PC-3 (cell line): ENCODE measurements at regions not wholly inside any gene's neighbourhood (a gene's known extent, or its start where the extent isn't known, plus 50 kb on each side); places are given as distances from the start of the nearest gene placed in this dataset.
A peak's percentile ranks its signal among the peaks of the same experiment; 100 is the strongest.

ENCODE experiments used
- ATAC-seq: fragments of 200-7000 bp; cut with Tn5 transposase; 2 replicates; pipeline ENCODE4 v1.9.1; 2020; ENCODE audit warnings: mild to moderate bottlenecking, moderate library complexity
- BruUV-seq: library from RNA; stranded (reverse); fragments of 400-500 nt; replicated peaks from 2 replicates; lab custom pipeline; 2021; lab: Mats Ljungman, UMichigan
- CTCF ChIA-PET: fragments of 300-600 bp; sonication (Branson Sonifier 250); formaldehyde crosslinking; loops from one replicate; lab custom pipeline; 2022; ENCODE audit warnings: antibody characterized with exemption; lab: Charles Lee
- POLR2A ChIA-PET: fragments of 300-600 bp; sonication (Branson Sonifier 250); formaldehyde crosslinking; loops from one replicate; lab custom pipeline; 2022; ENCODE audit warnings: antibody characterized with exemption; ENCODE audit not compliant: unreplicated experiment; lab: Charles Lee
- DNase-seq: peaks from one replicate; pipeline ENCODE4 v3.0.0-alpha.2; 2015
- H2AFZ ChIP-seq: fragments of 300-600 bp; sonication (generic); 2 replicates; pipeline ENCODE4 v1.6.0; 2016; ENCODE audit warnings: antibody characterized with exemption, low read length
- H3F3A ChIP-seq: fragments of 300-600 bp; sonication (generic); one replicate; pipeline ENCODE4 v1.6.0; 2017; ENCODE audit warnings: antibody characterized with exemption, low read length, control low read depth, mild to moderate bottlenecking; ENCODE audit not compliant: unreplicated experiment
- H3K27ac ChIP-seq: fragments of 300-600 bp; sonication (generic); 2 replicates; pipeline ENCODE4 v1.5.1; 2016; ENCODE audit warnings: mild to moderate bottlenecking, low read length
- H3K27me3 ChIP-seq: fragments of 300-600 bp; sonication (generic); 2 replicates; pipeline ENCODE4 v1.6.1; 2016; ENCODE audit warnings: low read length, mixed read lengths
- H3K36me3 ChIP-seq: fragments of 300-600 bp; sonication (generic); 2 replicates; pipeline ENCODE4 v1.6.1; 2016; ENCODE audit warnings: low read depth, mixed run types, low read length, mixed read lengths
- H3K4me1 ChIP-seq: fragments of 300-600 bp; sonication (generic); 2 replicates; pipeline ENCODE4 v1.5.1; 2016; ENCODE audit warnings: low read length; ENCODE audit not compliant: insufficient read depth
- H3K4me2 ChIP-seq: fragments of 300-600 bp; sonication (generic); 2 replicates; pipeline ENCODE4 v1.6.0; 2016; ENCODE audit warnings: low read length
- H3K4me3 ChIP-seq: fragments of 300-600 bp; sonication (generic); 2 replicates; pipeline ENCODE4 v1.5.1; 2016; ENCODE audit warnings: mild to moderate bottlenecking, low read length, mixed read lengths
- H3K79me2 ChIP-seq: fragments of 300-600 bp; sonication (generic); 2 replicates; pipeline ENCODE4 v1.6.1; 2017; ENCODE audit warnings: low read length, mixed read lengths
- H3K9ac ChIP-seq: fragments of 300-600 bp; sonication (generic); 2 replicates; pipeline ENCODE4 v1.6.0; 2016; ENCODE audit warnings: mild to moderate bottlenecking, low read length
- H3K9me2 ChIP-seq: fragments of 300-600 bp; sonication (generic); replicated peaks from 2 replicates; pipeline ENCODE4 v1.6.1; 2016; ENCODE audit warnings: mixed run types, low read length, mixed read lengths
- H3K9me3 ChIP-seq: fragments of 300-600 bp; sonication (generic); 2 replicates; pipeline ENCODE4 v1.6.1; 2016; ENCODE audit warnings: low read length, mixed read lengths
- H4K20me1 ChIP-seq: fragments of 300-600 bp; sonication (generic); 2 replicates; pipeline ENCODE4 v1.6.1; 2016; ENCODE audit warnings: low read length, mixed read lengths
- EZH2 ChIP-seq: fragments of 300-600 bp; sonication (generic); IDR thresholded peaks from one replicate; pipeline ENCODE4 v1.6.1; 2017; ENCODE audit warnings: antibody characterized with exemption, mild to moderate bottlenecking, low read length; ENCODE audit not compliant: unreplicated experiment
- EZH2phosphoT487 ChIP-seq: fragments of 300-600 bp; sonication (generic); IDR thresholded peaks from 2 replicates; pipeline ENCODE4 v1.6.1; 2018; ENCODE audit warnings: mild to moderate bottlenecking, antibody characterized with exemption, low read length, borderline replicate concordance
- intact Hi-C: fragments of 100-400 bp; cut with micrococcal nuclease; formaldehyde crosslinking; loops from 2 replicates; pipeline ENCODE4 v1.9.0; 2023
- TF ChIP-seq, protein P1 (sequence below): fragments of 300-600 bp; sonication (generic); conservative IDR thresholded peaks from 2 replicates; pipeline ENCODE4 v1.5.1; 2017; ENCODE audit warnings: antibody characterized with exemption, low read depth, mild to moderate bottlenecking, low read length

DNA sequence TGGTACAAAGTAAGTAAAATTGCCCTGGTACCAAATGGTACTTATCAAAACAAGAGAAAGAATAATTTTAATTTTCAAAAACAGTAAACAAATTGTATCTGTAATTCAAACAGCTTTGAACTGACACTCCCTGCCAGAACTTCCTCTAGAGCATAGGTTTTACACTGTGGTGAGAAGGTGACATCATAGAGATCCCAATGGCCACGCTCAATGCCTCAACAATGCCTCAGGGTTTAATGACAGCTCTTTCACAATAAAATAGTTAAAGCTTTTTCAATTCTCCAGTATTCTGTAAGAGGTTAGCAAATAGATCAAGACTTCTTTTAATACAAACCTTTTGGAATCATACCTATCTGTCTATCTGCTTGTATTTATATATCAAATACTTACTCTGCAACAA, 437.1 kb downstream of the PRR16 start:
- H3K79me2 ChIP-seq = no peaks in the 10 kb centered on the region
- no TSS peak for BruUV-seq
- ATAC-seq = no peak
- no peak for TF ChIP-seq EZH2
- TF ChIP-seq, protein P1, sequence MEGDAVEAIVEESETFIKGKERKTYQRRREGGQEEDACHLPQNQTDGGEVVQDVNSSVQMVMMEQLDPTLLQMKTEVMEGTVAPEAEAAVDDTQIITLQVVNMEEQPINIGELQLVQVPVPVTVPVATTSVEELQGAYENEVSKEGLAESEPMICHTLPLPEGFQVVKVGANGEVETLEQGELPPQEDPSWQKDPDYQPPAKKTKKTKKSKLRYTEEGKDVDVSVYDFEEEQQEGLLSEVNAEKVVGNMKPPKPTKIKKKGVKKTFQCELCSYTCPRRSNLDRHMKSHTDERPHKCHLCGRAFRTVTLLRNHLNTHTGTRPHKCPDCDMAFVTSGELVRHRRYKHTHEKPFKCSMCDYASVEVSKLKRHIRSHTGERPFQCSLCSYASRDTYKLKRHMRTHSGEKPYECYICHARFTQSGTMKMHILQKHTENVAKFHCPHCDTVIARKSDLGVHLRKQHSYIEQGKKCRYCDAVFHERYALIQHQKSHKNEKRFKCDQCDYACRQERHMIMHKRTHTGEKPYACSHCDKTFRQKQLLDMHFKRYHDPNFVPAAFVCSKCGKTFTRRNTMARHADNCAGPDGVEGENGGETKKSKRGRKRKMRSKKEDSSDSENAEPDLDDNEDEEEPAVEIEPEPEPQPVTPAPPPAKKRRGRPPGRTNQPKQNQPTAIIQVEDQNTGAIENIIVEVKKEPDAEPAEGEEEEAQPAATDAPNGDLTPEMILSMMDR = no peak
- TF ChIP-seq EZH2phosphoT487 = no peak
- ChIA-PET CTCF (no interaction called here), POLR2A (no interaction called here)
- H3K27me3 ChIP-seq = no peaks in the 10 kb centered on the region
- no peak overlapping the region for H2AFZ ChIP-seq
- H3K9ac ChIP-seq = no peak overlapping the region
- no peak overlapping the region for H3K4me2 ChIP-seq
- H3K27ac ChIP-seq = no peak overlapping the region
- intact Hi-C loops = loop anchor here (10.0 kb wide), 1 partner anchor 194 kb away; no protein-coding TSS in a partner anchor
- H3F3A ChIP-seq = no peaks in the 10 kb centered on the region
- no peaks in the 10 kb centered on the region for H3K9me3 ChIP-seq
- no peaks in the 10 kb centered on the region for H3K4me1 ChIP-seq
- no peaks in the 10 kb centered on the region for H3K36me3 ChIP-seq
- peak; percentile 39 for DNase-seq
- H3K9me2 ChIP-seq = no peaks in the 10 kb centered on the region
- H3K4me3 ChIP-seq = no peak overlapping the region
- no peaks in the 10 kb centered on the region for H4K20me1 ChIP-seq

DNA sequence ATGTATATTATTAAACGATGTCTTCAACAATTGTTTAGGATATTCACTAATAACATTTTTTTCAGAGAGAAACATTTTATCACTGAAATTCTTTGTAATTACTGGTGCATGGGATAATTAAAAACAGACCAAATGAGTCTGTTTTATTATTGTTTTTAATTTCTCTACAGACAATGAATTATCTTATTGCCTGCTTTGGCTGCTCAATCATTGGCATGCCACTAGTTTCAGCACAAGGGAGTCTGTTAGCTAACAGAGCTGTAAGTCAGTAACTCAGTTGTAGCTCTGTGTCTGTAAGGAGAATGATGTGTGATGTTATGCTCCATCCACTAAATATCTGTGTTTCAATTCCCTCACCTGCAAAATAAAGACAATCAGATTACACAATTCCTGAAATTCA, 443.9 kb downstream of the PRR16 start:
- H3K4me2 ChIP-seq = no peak overlapping the region
- intact Hi-C loops = loop anchor here (10.0 kb wide), 1 partner anchor 187 kb away; no protein-coding TSS in a partner anchor
- TF ChIP-seq EZH2 (no peak), EZH2phosphoT487 (no peak)
- TF ChIP-seq, protein P1 = no peak
- H3K4me1 ChIP-seq = no peaks in the 10 kb centered on the region
- H3K27ac ChIP-seq = no peak overlapping the region
- no peaks in the 10 kb centered on the region for H4K20me1 ChIP-seq
- DNase-seq (no peak), ATAC-seq (no peak)
- BruUV-seq = no TSS peak
- no peaks in the 10 kb centered on the region for H3K36me3 ChIP-seq
- no peaks in the 10 kb centered on the region for H3K9me3 ChIP-seq
- ChIA-PET POLR2A (no interaction called here), CTCF (no interaction called here)
- no peaks in the 10 kb centered on the region for H3K27me3 ChIP-seq
- no peak overlapping the region for H2AFZ ChIP-seq
- no peak overlapping the region for H3K4me3 ChIP-seq
- no peaks in the 10 kb centered on the region for H3K9me2 ChIP-seq
- H3K9ac ChIP-seq = no peak overlapping the region
- no peaks in the 10 kb centered on the region for H3K79me2 ChIP-seq
- H3F3A ChIP-seq = no peaks in the 10 kb centered on the region

DNA sequence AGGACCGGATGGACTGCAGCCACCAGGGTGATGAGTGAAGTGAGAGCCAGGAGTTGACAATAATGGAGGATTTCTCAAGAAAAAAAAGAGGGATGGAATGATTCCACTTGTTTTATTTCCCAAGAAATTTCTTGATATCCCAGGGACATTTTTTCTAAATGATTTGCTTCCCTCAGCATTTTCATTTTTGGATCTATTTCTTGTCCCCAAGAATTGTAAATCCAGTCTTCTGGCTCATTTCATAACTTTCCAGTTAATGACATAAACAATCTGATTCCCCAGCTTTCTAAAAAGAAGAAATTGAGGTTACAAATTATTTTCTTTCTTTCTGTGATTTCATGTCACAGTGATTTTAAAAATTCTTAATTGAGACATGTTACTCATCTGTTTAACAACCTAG, 446.5 kb downstream of the PRR16 start:
- no peaks in the 10 kb centered on the region for H3K36me3 ChIP-seq
- no peaks in the 10 kb centered on the region for H4K20me1 ChIP-seq
- ChIA-PET POLR2A (no interaction called here), CTCF (no interaction called here)
- ATAC-seq (no peak), DNase-seq (no peak)
- H3K27me3 ChIP-seq = no peaks in the 10 kb centered on the region
- H2AFZ ChIP-seq = no peak overlapping the region
- no peak overlapping the region for H3K9ac ChIP-seq
- H3K4me1 ChIP-seq = no peaks in the 10 kb centered on the region
- H3K9me3 ChIP-seq = no peaks in the 10 kb centered on the region
- BruUV-seq = no TSS peak
- no peak overlapping the region for H3K27ac ChIP-seq
- no peaks in the 10 kb centered on the region for H3K9me2 ChIP-seq
- no peak overlapping the region for H3K4me3 ChIP-seq
- intact Hi-C loops = no loop called here
- TF ChIP-seq EZH2phosphoT487 (no peak), EZH2 (no peak)
- TF ChIP-seq, protein P1 = no peak
- H3K4me2 ChIP-seq = no peak overlapping the region
- H3K79me2 ChIP-seq = no peaks in the 10 kb centered on the region
- H3F3A ChIP-seq = no peaks in the 10 kb centered on the region
